ENCODE measurements at regions not wholly inside any gene's neighbourhood (a gene's known extent, or its start where the extent isn't known, plus 50 kb on each side); places are given as distances from the start of the nearest gene placed in this dataset.

GRCh38 chr10:80708185-80708584, 170.5 kb downstream of the SH2D4B start:
- TF ChIP-seq, protein P1, sequence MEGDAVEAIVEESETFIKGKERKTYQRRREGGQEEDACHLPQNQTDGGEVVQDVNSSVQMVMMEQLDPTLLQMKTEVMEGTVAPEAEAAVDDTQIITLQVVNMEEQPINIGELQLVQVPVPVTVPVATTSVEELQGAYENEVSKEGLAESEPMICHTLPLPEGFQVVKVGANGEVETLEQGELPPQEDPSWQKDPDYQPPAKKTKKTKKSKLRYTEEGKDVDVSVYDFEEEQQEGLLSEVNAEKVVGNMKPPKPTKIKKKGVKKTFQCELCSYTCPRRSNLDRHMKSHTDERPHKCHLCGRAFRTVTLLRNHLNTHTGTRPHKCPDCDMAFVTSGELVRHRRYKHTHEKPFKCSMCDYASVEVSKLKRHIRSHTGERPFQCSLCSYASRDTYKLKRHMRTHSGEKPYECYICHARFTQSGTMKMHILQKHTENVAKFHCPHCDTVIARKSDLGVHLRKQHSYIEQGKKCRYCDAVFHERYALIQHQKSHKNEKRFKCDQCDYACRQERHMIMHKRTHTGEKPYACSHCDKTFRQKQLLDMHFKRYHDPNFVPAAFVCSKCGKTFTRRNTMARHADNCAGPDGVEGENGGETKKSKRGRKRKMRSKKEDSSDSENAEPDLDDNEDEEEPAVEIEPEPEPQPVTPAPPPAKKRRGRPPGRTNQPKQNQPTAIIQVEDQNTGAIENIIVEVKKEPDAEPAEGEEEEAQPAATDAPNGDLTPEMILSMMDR (IDR thresholded peaks at IDR 0.05; ENCODE audit: insufficient read depth, missing control alignments), result no peak
- DNase-seq (ENCODE audit: insufficient read length, low spot score) (no peak), FAIRE-seq (peak; percentile 6)

DNA sequence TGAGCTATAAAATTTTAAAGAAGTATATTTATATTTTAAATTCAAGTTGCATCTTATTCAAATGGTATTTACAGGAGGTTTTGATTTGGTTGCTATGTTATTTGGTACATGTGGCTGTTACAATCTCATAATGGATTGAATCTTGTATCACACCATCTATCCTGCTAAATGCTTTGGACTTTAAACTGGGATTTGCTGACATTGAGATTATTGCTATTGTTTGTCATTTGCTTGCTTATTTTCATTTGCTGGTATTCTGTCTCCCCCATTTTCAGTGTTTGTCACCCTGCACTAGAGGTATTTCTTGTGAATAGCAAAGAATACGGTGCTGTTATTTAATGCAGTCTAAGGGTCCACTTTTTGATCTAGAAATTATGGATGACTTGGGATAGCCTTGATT, 171.1 kb downstream of the SH2D4B start:
- no peak for FAIRE-seq
- no peak for DNase-seq (ENCODE audit: insufficient read length, low spot score)
- TF ChIP-seq, protein P1 (IDR thresholded peaks at IDR 0.05; ENCODE audit: insufficient read depth, missing control alignments), result no peak

DNA sequence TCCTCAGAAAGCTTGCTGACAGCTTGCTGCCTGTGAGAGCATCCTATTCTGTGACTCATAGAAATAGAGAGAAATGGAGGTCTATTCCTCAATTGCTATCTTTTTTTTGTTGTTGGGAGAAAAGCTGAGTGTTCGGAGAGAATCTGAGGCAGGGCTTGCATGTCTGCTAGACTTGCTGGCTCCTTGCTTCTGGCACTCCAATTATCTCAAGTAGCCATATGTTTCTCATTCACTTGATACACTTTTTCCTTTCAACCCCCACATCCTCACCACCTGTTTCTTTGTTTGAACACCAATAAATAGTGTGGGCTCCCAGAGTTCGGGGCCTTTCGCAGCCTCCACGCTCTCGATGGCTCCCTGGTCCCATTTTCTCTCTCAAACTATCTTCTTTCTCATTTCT, 172.2 kb downstream of the SH2D4B start:
- TF ChIP-seq, protein P1 (IDR thresholded peaks at IDR 0.05; ENCODE audit: insufficient read depth, missing control alignments), result no peak
- FAIRE-seq (no peak), DNase-seq (ENCODE audit: insufficient read length, low spot score) (no peak)

- no peak for DNase-seq (ENCODE audit: insufficient read length, low spot score)
- no peak for FAIRE-seq
- TF ChIP-seq, protein P1 (IDR thresholded peaks at IDR 0.05; ENCODE audit: insufficient read depth, missing control alignments), result no peak
These were observed 175.8 kb downstream of the SH2D4B start for GRCh38 chr10:80713398-80713928.

DNA sequence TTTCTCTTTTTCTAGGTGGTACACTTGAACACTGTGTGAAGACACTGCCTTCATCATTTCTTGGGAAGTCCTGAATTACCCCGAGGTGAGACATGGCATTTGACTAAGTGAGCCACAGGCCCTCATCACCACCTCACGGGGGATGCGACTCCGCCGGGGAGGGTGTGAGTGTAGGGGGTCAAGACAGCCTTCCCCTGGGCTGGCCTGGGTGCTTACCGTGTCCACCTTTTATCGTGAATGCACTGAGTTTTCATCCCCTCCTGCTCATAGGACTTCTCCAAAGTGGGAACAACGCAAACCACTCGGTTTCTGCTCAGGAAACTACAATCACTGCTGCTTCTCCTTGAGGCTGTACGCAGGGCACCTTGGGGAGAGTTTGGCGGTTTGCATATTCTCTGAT, 176.9 kb downstream of the SH2D4B start:
- FAIRE-seq (no peak), DNase-seq (ENCODE audit: insufficient read length, low spot score) (no peak)
- TF ChIP-seq, protein P1 (IDR thresholded peaks at IDR 0.05; ENCODE audit: insufficient read depth, missing control alignments), result no peak

- DNase-seq (ENCODE audit: insufficient read length, low spot score), result no peak
- TF ChIP-seq, protein P1 (IDR thresholded peaks at IDR 0.05; ENCODE audit: insufficient read depth, missing control alignments), result no peak
- FAIRE-seq, result no peak
These were observed 180.3 kb downstream of the SH2D4B start for GRCh38 chr10:80718024-80718423.

GRCh38 chr10:80719935-80720334, 182.2 kb downstream of the SH2D4B start:
- no peak for FAIRE-seq

More at GRCh38 chr10:80719935-80720334, 182.2 kb downstream of the SH2D4B start:
- DNase-seq (ENCODE audit: insufficient read length, low spot score), result no peak
- TF ChIP-seq, protein P1 (IDR thresholded peaks at IDR 0.05; ENCODE audit: insufficient read depth, missing control alignments), result no peak

All from D721Med (cell line).